GM12864 (cell line): ENCODE measurements at regions not wholly inside any gene's neighbourhood (a gene's known extent, or its start where the extent isn't known, plus 50 kb on each side); places are given as distances from the start of the nearest gene placed in this dataset.
"Not testable (repeated sequence)": the region's sequence is repeated elsewhere in the genome, so short reads cannot be mapped to it uniquely, and the experiment has no call there.

ENCODE experiments used
- DNase-seq: peaks from one replicate; pipeline ENCODE4 v3.0.0-alpha.2; 2011; ENCODE audit warnings: low read depth
- H3K4me3 ChIP-seq: 2 replicates; pipeline ENCODE4 v1.5.1; 2011; ENCODE audit warnings: mild to moderate bottlenecking, low read depth, low read length, control low read depth
- CTCF ChIP-seq: IDR thresholded peaks from 2 replicates; pipeline ENCODE4 v1.5.1; 2011; ENCODE audit warnings: low read depth, mild to moderate bottlenecking, moderate library complexity, low read length, control low read depth, inconsistent platforms; ENCODE audit errors: missing control alignments

GRCh38 chr22:34829485-34829884, 236.5 kb upstream of the ISX start:
- no peak for TF ChIP-seq CTCF
- no peak for DNase-seq
- no peak overlapping the region for H3K4me3 ChIP-seq

DNA sequence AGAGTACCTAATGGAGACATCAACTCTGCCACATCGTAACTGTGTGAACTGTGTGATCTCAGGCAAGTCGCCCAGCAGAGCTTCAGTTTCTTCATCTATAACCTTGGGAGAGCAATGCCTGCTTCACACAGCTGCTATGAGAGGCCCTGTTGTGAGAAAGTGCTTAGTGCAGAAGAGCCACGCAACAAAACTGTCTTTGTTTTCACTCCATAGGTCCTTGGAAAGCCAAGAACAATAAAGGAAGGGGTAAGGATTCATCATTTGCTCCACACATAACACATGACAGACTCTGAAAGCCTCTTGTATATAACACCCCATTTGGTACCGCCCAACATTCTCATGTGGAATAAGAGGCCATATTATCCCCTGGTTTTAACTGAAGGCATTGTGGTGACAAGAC, 231.9 kb upstream of the ISX start:
- no peak for DNase-seq
- H3K4me3 ChIP-seq, result no peak overlapping the region
- TF ChIP-seq CTCF, result no peak

DNA sequence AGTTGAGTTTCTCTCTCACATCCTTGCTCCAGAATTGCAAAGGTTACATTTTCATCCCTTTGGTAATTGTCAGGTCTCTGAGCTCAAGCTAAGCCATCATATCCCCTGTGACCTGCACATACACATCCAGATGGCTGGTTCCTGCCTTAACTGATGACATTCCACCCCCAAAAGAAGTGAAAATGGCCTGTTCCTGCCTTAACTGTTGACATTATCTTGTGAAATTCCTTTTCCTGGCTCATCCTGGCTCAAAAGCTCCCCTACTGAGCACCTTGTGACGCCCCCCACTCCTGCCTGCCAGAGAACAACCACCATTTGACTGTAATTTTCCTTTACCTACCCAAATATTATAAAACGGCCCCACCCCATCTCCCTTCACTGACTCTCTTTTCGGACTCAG, 231.4 kb upstream of the ISX start:
- not testable (repeated sequence) for DNase-seq, H3K4me3 ChIP-seq

DNA sequence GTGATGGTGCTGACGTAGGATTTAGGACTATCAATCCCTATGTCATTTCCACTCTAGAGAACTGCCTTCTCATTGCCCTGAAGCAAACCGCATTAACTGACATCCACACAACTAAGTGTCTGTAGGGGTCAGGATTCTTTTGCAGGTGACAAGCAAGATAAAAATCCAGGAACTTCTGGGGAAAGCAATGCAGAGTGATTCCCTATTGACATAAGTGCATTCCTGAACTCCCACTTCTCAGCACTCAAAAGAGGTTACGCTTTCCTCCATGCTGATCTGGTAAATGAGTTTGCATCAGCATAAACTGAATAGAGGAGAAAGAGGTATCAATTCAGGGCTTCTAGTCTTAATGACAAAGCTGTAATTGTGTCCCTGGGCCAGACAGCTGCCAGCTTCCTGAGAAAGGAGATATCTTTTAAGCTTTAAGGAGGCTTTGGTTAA, 224.6 kb upstream of the ISX start:
- TF ChIP-seq CTCF, result no peak
- DNase-seq, result no peak

GRCh38 chr22:34841911-34842310, 224.0 kb upstream of the ISX start:
- no peak overlapping the region for H3K4me3 ChIP-seq
- no peak for TF ChIP-seq CTCF
- DNase-seq, result no peak

More for the DNA sequence above, 224.6 kb upstream of the ISX start:
- no peak overlapping the region for H3K4me3 ChIP-seq

GRCh38 chr22:34842630-34843029, 223.3 kb upstream of the ISX start:
- no peak for TF ChIP-seq CTCF
- no peak for DNase-seq
- no peak overlapping the region for H3K4me3 ChIP-seq

- DNase-seq, H3K4me3 ChIP-seq: not testable (repeated sequence)
These were observed 222.2 kb upstream of the ISX start for GRCh38 chr22:34843743-34844142.

- DNase-seq, result no peak
- no peak for TF ChIP-seq CTCF
- no peak overlapping the region for H3K4me3 ChIP-seq
These were observed 220.6 kb upstream of the ISX start for GRCh38 chr22:34845391-34845790.
